LNCaP clone FGC (cell line): ENCODE measurements at regions not wholly inside any gene's neighbourhood (a gene's known extent, or its start where the extent isn't known, plus 50 kb on each side); places are given as distances from the start of the nearest gene placed in this dataset.

Source experiments
- DNase-seq: peaks from one replicate; pipeline ENCODE4 v3.0.0-alpha.2; 2011; ENCODE audit warnings: low read depth
- H3K4me3 ChIP-seq: 2 replicates; pipeline ENCODE4 v1.5.1; 2011; ENCODE audit warnings: mild to moderate bottlenecking, low read depth, low read length, control low read depth
- TF ChIP-seq, protein P1 (sequence below): IDR thresholded peaks from 2 replicates; pipeline ENCODE4 v1.5.1; 2012; ENCODE audit warnings: mild to moderate bottlenecking; ENCODE audit not compliant: control insufficient read depth, insufficient read depth; ENCODE audit errors: extremely low read depth

DNA sequence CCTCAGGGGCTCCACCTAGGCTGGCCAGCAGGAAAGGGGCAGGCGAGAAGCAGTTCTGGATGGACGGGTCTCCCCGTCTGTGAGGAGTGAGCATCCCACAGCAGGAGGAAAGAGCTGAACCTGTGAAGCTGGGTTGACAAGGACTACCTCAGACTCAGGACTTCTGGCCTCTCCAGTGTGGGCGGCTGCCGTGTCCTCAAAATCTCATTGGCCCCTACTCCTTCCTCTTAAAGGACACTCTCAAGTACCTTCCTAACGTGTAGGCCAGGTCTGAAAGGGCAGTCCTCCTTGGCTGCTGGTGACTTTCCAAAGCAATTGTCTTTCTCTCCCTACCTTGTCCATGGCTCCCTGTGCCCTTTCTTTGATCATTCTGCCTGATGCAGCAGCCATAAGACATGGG is 107.0 kb upstream of the AKIP1 start:
- TF ChIP-seq, protein P1, sequence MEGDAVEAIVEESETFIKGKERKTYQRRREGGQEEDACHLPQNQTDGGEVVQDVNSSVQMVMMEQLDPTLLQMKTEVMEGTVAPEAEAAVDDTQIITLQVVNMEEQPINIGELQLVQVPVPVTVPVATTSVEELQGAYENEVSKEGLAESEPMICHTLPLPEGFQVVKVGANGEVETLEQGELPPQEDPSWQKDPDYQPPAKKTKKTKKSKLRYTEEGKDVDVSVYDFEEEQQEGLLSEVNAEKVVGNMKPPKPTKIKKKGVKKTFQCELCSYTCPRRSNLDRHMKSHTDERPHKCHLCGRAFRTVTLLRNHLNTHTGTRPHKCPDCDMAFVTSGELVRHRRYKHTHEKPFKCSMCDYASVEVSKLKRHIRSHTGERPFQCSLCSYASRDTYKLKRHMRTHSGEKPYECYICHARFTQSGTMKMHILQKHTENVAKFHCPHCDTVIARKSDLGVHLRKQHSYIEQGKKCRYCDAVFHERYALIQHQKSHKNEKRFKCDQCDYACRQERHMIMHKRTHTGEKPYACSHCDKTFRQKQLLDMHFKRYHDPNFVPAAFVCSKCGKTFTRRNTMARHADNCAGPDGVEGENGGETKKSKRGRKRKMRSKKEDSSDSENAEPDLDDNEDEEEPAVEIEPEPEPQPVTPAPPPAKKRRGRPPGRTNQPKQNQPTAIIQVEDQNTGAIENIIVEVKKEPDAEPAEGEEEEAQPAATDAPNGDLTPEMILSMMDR, result no peak
- DNase-seq, result no peak
- no peak overlapping the region for H3K4me3 ChIP-seq

DNA sequence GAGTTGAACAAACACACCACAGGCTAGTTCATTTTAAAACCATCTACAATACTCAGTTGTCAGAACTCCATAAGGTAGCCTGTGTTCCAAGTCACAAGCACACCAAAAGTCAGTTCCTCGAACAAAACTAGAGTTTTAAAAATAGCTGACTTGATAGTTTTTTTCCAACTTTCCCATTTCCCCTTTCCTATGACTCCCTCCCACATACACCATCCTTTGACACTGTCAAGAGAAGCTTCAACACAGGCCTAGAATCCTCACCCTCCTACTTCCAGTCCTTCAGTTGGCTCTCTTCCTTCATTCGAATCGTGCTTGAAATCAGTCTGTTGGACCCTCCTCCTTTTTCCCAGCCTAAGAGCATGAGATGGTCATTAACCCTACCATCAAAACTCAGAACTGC is 105.7 kb upstream of the AKIP1 start:
- TF ChIP-seq, protein P1, result no peak
- no peak for DNase-seq
- H3K4me3 ChIP-seq, result no peak overlapping the region

DNA sequence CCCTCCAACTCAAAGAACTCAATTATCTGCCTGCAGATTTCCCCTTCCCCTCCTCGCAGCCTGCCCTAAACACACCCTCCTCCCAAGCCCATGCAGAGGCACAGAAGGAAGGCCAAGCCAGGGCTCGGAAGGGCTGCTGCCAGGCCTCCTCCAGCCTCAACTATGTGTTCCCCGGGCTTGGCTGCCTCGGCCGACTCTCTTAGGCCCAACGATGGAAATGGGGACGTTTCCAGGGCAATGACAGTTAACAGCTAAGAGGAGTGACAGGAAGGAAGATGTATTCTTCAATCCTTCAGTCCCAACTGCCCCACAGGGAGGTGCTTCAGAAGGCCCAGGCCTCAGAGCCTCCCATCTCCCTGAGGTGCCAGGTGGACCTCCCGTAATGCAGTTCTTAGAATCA is 104.0 kb upstream of the AKIP1 start:
- H3K4me3 ChIP-seq, result no peak overlapping the region
- TF ChIP-seq, protein P1, result no peak
- no peak for DNase-seq

DNA sequence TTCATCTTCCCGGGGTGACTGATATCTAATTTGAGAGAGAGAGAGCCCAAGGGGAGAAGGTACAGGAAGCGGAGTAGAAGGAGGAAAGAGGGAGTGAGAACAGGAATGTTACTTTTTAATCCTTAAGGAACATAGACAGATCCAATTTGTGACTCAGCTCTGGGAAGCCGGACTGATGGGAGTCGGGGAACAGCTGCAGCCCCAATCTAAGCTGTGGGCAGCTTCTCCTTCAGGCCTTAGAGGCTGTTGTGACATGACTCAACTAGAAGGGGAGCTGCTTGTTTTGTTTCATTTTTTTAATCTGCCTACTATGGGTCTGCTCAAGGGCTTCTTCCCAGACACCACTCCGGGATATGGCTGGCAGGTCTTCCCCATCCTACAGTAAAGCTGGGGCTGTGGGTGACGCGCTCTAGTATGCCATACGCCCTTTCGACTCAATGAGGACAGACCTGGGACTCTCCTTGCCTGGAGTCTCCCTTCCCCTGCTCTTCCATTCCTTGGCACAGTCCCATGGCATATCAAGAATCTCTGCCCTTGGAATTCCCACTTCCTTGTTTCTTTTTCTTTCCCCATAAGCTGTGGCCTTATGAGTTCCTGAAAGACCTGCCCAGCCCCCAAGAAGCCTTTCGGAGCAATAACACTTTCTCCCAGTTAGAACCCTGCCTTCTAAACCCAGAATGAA is 103.3 kb upstream of the AKIP1 start:
- TF ChIP-seq, protein P1, result no peak
- H3K4me3 ChIP-seq, result no peak overlapping the region
- DNase-seq, result no peak

DNA sequence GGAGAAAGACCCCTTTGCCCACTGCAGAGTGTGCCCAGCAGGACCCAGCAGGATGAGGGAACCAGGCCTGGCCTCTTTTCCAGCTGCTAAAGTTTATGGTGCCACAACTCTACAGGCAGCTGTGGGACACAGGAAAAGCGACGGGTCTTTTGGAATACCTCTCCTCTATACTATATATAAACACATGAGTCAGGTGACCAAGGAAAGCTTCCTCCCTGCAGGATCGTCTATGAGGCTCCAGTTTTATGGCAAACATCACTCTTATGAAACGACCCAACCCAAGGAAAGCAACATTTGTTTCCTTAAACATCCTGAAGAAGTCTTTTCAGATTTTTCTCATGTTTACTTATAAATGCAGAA is 102.8 kb upstream of the AKIP1 start:
- no peak overlapping the region for H3K4me3 ChIP-seq
- TF ChIP-seq, protein P1, result no peak
- no peak for DNase-seq

DNA sequence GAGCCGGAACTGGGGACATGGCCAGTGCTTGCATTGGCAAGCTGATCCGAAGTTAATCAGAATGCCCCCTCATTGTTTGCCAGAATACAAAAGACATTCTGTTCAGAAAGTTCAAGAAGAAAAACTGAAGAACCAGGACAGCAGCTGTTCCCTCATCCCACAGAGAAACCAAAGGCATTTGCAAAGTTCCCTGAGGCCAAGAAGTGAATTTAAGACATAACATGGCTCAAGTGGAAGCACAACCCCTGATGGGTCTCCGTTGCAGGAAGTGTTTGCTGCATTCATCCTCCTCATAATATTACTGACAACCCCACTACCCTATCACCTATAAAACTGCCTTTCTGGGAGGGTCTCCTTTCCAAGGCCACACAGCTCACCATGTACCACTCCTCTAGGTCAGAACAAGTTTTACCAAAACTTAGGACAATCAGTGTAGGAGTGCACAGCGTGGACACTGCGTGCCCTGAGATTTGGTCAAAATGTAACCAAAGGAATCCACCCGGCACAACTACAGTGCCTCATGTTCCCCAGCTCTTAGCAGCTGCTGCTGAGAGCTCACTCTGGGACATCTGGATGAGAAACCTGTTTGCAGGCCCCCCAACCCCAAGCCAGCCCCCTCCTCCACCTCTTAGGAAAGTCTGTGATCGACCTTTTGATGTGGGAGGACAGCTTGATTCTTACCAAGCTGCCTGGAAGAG is 101.6 kb upstream of the AKIP1 start:
- H3K4me3 ChIP-seq, result peak overlapping the region; percentile 52
- TF ChIP-seq, protein P1, result no peak
- no peak for DNase-seq
